K562 (cell line): ENCODE measurements at regions not wholly inside any gene's neighbourhood (a gene's known extent, or its start where the extent isn't known, plus 50 kb on each side); places are given as distances from the start of the nearest gene placed in this dataset.

ENCODE experiments used
- ATAC-seq: fragments of 200-7000 bp; cut with Tn5 transposase; 3 replicates; pipeline ENCODE4 v1.9.1; 2020; ENCODE audit warnings: moderate library complexity
- BruUV-seq: library from RNA; stranded (reverse); fragments of 400-500 nt; replicated peaks from 2 replicates; lab custom pipeline; 2021; lab: Mats Ljungman, UMichigan
- CTCF ChIA-PET: fragments of 300-600 bp; formaldehyde crosslinking; extraction: SDS; loops from one replicate; lab custom pipeline; 2021; ENCODE audit warnings: low intra/inter-chr PET ratio; lab: Yijun Ruan, JAX
- POLR2A ChIA-PET: fragments of 300-600, 350-650 bp; sonication (Branson Sonifier 250); formaldehyde crosslinking; extraction: SDS; loops from one replicate; lab custom pipeline; 2021; ENCODE audit warnings: antibody characterized with exemption, inconsistent platforms; lab: Yijun Ruan, JAX
- DNase-seq, 4 experiments: peaks; one replicate each; pipeline versions ENCODE4 v3.0.0 to v3.0.0-alpha.2; 2011 to 2018; ENCODE audit warnings: low spot score in 3 of 4, mixed read lengths in 3 of 4; ENCODE audit errors: extremely low read depth in 1 of 4
- FAIRE-seq: peaks from 2 replicates; lab custom pipeline; 2011; peaks lifted over from hg19 to GRCh38; lab: Jason Lieb, UNC
- H2AFZ ChIP-seq: 2 replicates; pipeline ENCODE4 v1.6.0; 2011; ENCODE audit warnings: low read depth, low read length, control low read depth, inconsistent platforms
- H3K27ac ChIP-seq: fragments of 200-600 bp; 3 replicates; pipeline ENCODE4 v1.8.0; 2011; ENCODE audit warnings: low read depth, mild to moderate bottlenecking, control low read depth, inconsistent platforms, low read length, moderate library complexity, mixed read lengths; ENCODE audit errors: extremely low read depth
- H3K27me3 ChIP-seq, 2 experiments: fragments of 300-600 bp in 1 of 2; 2 replicates in 1 of 2; 3 replicates in 1 of 2; pipeline versions ENCODE4 v1.6.0 to v1.8.0; 2011; ENCODE audit warnings: inconsistent platforms in 2 of 2, low read length in 2 of 2, mild to moderate bottlenecking in 1 of 2, mixed read lengths in 1 of 2, moderate library complexity in 1 of 2; ENCODE audit not compliant: control insufficient read depth in 2 of 2, insufficient read depth in 2 of 2
- H3K36me3 ChIP-seq: fragments of 300-600 bp; 3 replicates; pipeline ENCODE4 v1.8.0; 2011; ENCODE audit warnings: mild to moderate bottlenecking, low read length, inconsistent platforms; ENCODE audit not compliant: control insufficient read depth, insufficient read depth
- H3K4me1 ChIP-seq, 2 experiments: fragments of 200-600 bp in 1 of 2; replicated peaks in 1 of 2; 2 replicates in 1 of 2; 3 replicates in 1 of 2; pipeline versions ENCODE4 v1.5.1 to v1.8.0; 2011; ENCODE audit warnings: inconsistent platforms in 2 of 2, low read length in 2 of 2, mild to moderate bottlenecking in 1 of 2, mixed read lengths in 1 of 2, moderate library complexity in 1 of 2; ENCODE audit not compliant: control insufficient read depth in 2 of 2, insufficient read depth in 2 of 2
- H3K4me2 ChIP-seq: 2 replicates; pipeline ENCODE4 v1.6.1; 2011; ENCODE audit warnings: low read length, control low read depth, inconsistent platforms, mixed read lengths; ENCODE audit not compliant: insufficient read depth
- H3K4me3 ChIP-seq: fragments of 200-600 bp; sonication (generic), shearing (Covaris generic); 2 replicates; pipeline ENCODE4 v1.5.1; 2016; ENCODE audit warnings: control low read depth, inconsistent platforms
- H3K79me2 ChIP-seq: fragments of 200-600 bp; 3 replicates; pipeline ENCODE4 v1.8.0; 2011; ENCODE audit warnings: low read length, inconsistent platforms; ENCODE audit not compliant: control insufficient read depth, insufficient read depth
- H3K9ac ChIP-seq, 2 experiments: 2 replicates each; pipeline versions ENCODE4 v1.6.0 to v1.6.1; 2011; ENCODE audit warnings: low read depth in 2 of 2, low read length in 2 of 2, control low read depth in 1 of 2, inconsistent platforms in 1 of 2, mild to moderate bottlenecking in 1 of 2, mixed read lengths in 1 of 2; ENCODE audit not compliant: insufficient read depth in 1 of 2
- H3K9me1 ChIP-seq: one replicate; pipeline ENCODE4 v1.6.0; 2011; ENCODE audit warnings: inconsistent platforms, mild to moderate bottlenecking, low read length, moderate library complexity; ENCODE audit not compliant: control insufficient read depth, insufficient read depth
- H3K9me3 ChIP-seq: replicated peaks from 2 replicates; pipeline ENCODE4 v1.5.1; 2011; ENCODE audit warnings: low read depth, low read length, inconsistent platforms; ENCODE audit not compliant: control insufficient read depth, insufficient read depth
- H4K20me1 ChIP-seq: replicated peaks from 2 replicates; pipeline ENCODE4 v1.6.1; 2011; ENCODE audit warnings: low read length, inconsistent platforms, mixed read lengths; ENCODE audit not compliant: control insufficient read depth, insufficient read depth
- CBX1 ChIP-seq: sonication (generic); IDR thresholded peaks from 2 replicates; pipeline ENCODE4 v1.6.1; 2016; ENCODE audit warnings: antibody characterized with exemption, low read depth, mild to moderate bottlenecking
- DMBX1 ChIP-seq: fragments of 250-450 bp; sonication (Bioruptor Pico); IDR thresholded peaks from 2 replicates; pipeline ENCODE4 v1.8.0; 2022; ENCODE audit warnings: inconsistent platforms, mild to moderate bottlenecking, moderate library complexity, borderline replicate concordance
- EGR1 ChIP-seq: fragments of 450-650 bp; conservative IDR thresholded peaks from 2 replicates; pipeline ENCODE4 v1.6.1; 2017; ENCODE audit warnings: mild to moderate bottlenecking
- ELF2 ChIP-seq: fragments of 250-450 bp; sonication (Bioruptor Pico); IDR thresholded peaks from 2 replicates; pipeline ENCODE4 v1.5.0; 2021; ENCODE audit warnings: mild to moderate bottlenecking
- MCM7 ChIP-seq, 2 experiments: fragments of 450-650 bp; IDR thresholded peaks; 2 replicates each; pipeline ENCODE4 v1.6.1; 2016 to 2018
- MIER1 ChIP-seq: fragments of 450-650 bp; IDR thresholded peaks from 2 replicates; pipeline ENCODE4 v1.6.1; 2016; ENCODE audit warnings: antibody characterized with exemption, mild to moderate bottlenecking, low read depth
- NFE2 ChIP-seq: IDR thresholded peaks from 2 replicates; pipeline ENCODE4 v1.6.1; 2014; ENCODE audit warnings: antibody characterized with exemption, low read depth
- SIN3B ChIP-seq: fragments of 450-650 bp; IDR thresholded peaks from 2 replicates; pipeline ENCODE4 v1.6.1; 2017; ENCODE audit warnings: low read depth, mild to moderate bottlenecking, moderate library complexity
- SREBF2 ChIP-seq: sonication (generic); formaldehyde crosslinking; IDR thresholded peaks from 2 replicates; pipeline ENCODE4 v1.4.0; 2020; ENCODE audit warnings: mild to moderate bottlenecking, missing genetic modification reagents
- ZC3H4 ChIP-seq: sonication (generic); formaldehyde crosslinking; IDR thresholded peaks from 2 replicates; pipeline ENCODE4 v1.9.0; 2021; ENCODE audit warnings: missing genetic modification reagents, borderline replicate concordance
- ZNF224 ChIP-seq: sonication (generic); formaldehyde crosslinking; IDR thresholded peaks from 2 replicates; pipeline ENCODE4 v1.8.0; 2022; ENCODE audit warnings: mild to moderate bottlenecking, missing genetic modification reagents
- ZNF444 ChIP-seq: fragments of 250-450 bp; sonication (Bioruptor Pico); IDR thresholded peaks from 2 replicates; pipeline ENCODE4 v1.4.0; 2020; ENCODE audit warnings: mild to moderate bottlenecking, moderate library complexity
- WGBS: fragments of 100-300 bp; shearing (Covaris generic); methylation state at CpG from one replicate; pipeline ENCODE4 v1.1.6; 2016; ENCODE audit warnings: low coverage, mixed read lengths; ENCODE audit not compliant: insufficient coverage; ENCODE audit errors: missing lambda C conversion rate; 5-methylcytosine and 5-hydroxymethylcytosine counted together
- in situ Hi-C: fragments of 300-500 bp; cut with MboI; formaldehyde crosslinking; loops from 4 replicates; pipeline ENCODE4 v1.15.0; 2018; ENCODE audit warnings: inconsistent platforms, mixed read lengths
- intact Hi-C: fragments of 100-400 bp; cut with micrococcal nuclease; formaldehyde crosslinking; loops from 2 replicates; pipeline ENCODE4 v1.14.2; 2022

DNA sequence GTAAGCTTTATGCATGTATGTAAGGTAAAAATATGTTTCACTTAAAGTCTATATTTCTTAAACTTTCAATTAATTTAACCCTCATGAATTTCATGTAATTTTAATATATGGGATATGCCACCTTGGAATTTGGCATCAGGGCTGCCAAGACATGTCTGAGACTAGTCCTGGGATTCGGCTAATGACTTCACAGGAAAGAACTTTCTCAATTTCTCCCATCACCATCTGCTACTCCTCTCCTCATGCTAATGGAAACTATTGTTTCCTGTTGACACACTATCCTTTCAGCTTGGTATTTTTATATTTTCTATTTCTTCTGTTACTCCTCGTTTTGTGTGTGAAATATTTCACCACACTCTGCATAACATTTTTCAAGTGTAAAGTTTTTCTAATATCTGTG, 205.9 kb downstream of the ARL4A start (continued):
- TF ChIP-seq MIER1: no peak
- TF ChIP-seq ELF2 (CRISPR knock-in tag): no peak

DNA sequence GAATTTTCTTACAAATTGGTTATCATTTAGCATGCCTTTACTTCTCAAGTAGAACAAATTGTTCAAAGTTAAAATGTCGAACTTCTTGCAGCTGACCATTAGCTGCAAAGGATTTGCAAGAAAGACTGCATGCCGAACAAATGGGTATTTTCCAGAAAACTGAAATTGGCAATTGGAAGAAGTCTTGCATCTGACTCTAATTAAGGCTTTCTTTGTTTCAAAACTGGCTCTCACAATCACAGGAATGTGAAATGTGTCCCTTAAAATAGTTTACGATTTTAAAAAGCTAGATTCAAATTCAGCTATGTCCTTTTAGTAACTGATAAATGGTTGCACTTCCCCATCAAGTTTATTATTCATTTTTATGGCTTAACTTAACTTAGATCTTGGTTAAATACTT, 207.9 kb downstream of the ARL4A start:
- CTCF ChIA-PET: no interaction called here
- H3K79me2 ChIP-seq: no peaks in the 10 kb centered on the region
- POLR2A ChIA-PET: no interaction called here

DNA sequence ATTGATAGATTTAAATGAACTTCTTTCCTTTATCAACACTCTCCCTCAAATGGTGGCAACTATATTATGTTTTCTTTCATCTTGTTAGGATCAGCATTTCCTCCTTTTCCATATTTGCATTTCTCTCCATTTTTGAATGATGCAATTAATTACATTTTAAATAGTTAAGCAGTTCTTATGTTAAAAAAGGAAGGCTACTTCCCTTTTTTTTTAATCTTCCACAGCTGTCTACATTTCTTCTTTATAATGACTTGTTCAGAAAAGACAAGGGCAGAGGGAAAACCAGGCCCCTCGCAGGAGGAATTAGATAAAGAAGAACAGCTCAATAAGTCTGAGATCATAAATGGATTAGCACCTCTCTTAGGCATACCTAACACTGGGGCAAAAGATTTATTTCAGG, 208.9 kb downstream of the ARL4A start:
- intact Hi-C loops (no loop called here), in situ Hi-C loops (no loop called here)
- Histone ChIP-seq H4K20me1 (no peaks in the 10 kb centered on the region), H3K27me3 (no peaks in the 10 kb centered on the region), H3K9me3 (no peaks in the 10 kb centered on the region), H3K4me3 (no peak overlapping the region), H3K4me1 (peaks cover 0 to 8% of the 10 kb centered on the region in 2 experiments; a peak in 1 of 5 replicates), H2AFZ (no peak overlapping the region), H3K4me2 (no peak overlapping the region), H3K79me2 (no peaks in the 10 kb centered on the region), H3K9me1 (no peaks in the 10 kb centered on the region), H3K27ac (no peak overlapping the region), H3K9ac (no peak overlapping the region), H3K36me3 (no peaks in the 10 kb centered on the region)
- ChIA-PET CTCF (no interaction called here), POLR2A (no interaction called here)
- DNase-seq (no peak), ATAC-seq (no peak), FAIRE-seq (no peak)
- 18% methylated on average over 1 of the region's 1 CpG for WGBS
- no TSS peak for BruUV-seq
- TF ChIP-seq ZNF444 (CRISPR knock-in tag) (no peak), ZC3H4 (CRISPR knock-in tag) (no peak), CBX1 (no peak), ZNF224 (CRISPR knock-in tag) (no peak)

More for the DNA sequence above, 207.9 kb downstream of the ARL4A start:
- no peaks in the 10 kb centered on the region for H4K20me1 ChIP-seq
- BruUV-seq: no TSS peak
- peaks cover 0 to 8% of the 10 kb centered on the region in 2 experiments; a peak in 1 of 5 replicates for H3K4me1 ChIP-seq
- no peak for TF ChIP-seq SREBF2 (CRISPR knock-in tag)
- TF ChIP-seq SIN3B: no peak
- no peak for TF ChIP-seq NFE2
- no peak for TF ChIP-seq MCM7 (IDR thresholded peaks at IDR 0.05)
- no peak for TF ChIP-seq EGR1
- no peak for TF ChIP-seq DMBX1
- no peaks in the 10 kb centered on the region for H3K9me3 ChIP-seq
- H3K9me1 ChIP-seq: no peaks in the 10 kb centered on the region
- intact Hi-C loops: no loop called here
- H3K9ac ChIP-seq: no peak overlapping the region
- DNase-seq (no peak), FAIRE-seq (no peak), ATAC-seq (no peak)
- 55% methylated on average over 3 of the region's 3 CpGs for WGBS
- H3K27ac ChIP-seq: no peak overlapping the region
- in situ Hi-C loops: no loop called here
- H3K4me3 ChIP-seq: no peak overlapping the region
- no peak overlapping the region for H2AFZ ChIP-seq
- H3K36me3 ChIP-seq: no peaks in the 10 kb centered on the region
- no peaks in the 10 kb centered on the region for H3K27me3 ChIP-seq
- H3K4me2 ChIP-seq: no peak overlapping the region
